Endothelial cell of umbilical vein (primary cell): ENCODE measurements at regions not wholly inside any gene's neighbourhood (a gene's known extent, or its start where the extent isn't known, plus 50 kb on each side); places are given as distances from the start of the nearest gene placed in this dataset.

Source experiments
- BruUV-seq: library from RNA; stranded (reverse); fragments of 400-500 nt; replicated peaks from 2 replicates; lab custom pipeline; 2021; lab: Mats Ljungman, UMichigan
- CTCF ChIA-PET: fragments of 300-600, 350-600 bp; sonication (Branson Sonifier 250); formaldehyde crosslinking; loops from one replicate; lab custom pipeline; 2021; ENCODE audit warnings: antibody characterized with exemption, inconsistent platforms; lab: Charles Lee
- POLR2A ChIA-PET: fragments of 300-600, 350-600 bp; sonication (Branson Sonifier 250); formaldehyde crosslinking; loops from one replicate; lab custom pipeline; 2021; ENCODE audit warnings: antibody characterized with exemption, inconsistent platforms; lab: Charles Lee
- DNase-seq: peaks from one replicate; pipeline ENCODE4 v3.0.0-alpha.2; 2011; ENCODE audit warnings: low read depth, low spot score
- FAIRE-seq: peaks from 2 replicates; lab custom pipeline; 2011; peaks lifted over from hg19 to GRCh38; lab: Jason Lieb, UNC
- H2AFZ ChIP-seq: 2 replicates; pipeline ENCODE4 v1.6.0; 2012; ENCODE audit warnings: low read depth, low read length, control low read depth, inconsistent platforms
- H3K27ac ChIP-seq: 2 replicates; pipeline ENCODE4 v1.5.1; 2011; ENCODE audit warnings: low read depth, mild to moderate bottlenecking, control low read depth, low read length, moderate library complexity; ENCODE audit not compliant: insufficient read depth
- H3K27me3 ChIP-seq, 2 experiments: 2 replicates each; pipeline versions ENCODE4 v1.6.0 to v1.6.1; 2011; ENCODE audit warnings: low read length in 2 of 2, mixed read lengths in 1 of 2; ENCODE audit not compliant: control insufficient read depth in 2 of 2, insufficient read depth in 2 of 2
- H3K36me3 ChIP-seq, 2 experiments: 2 replicates in 1 of 2; 3 replicates in 1 of 2; pipeline ENCODE4 v1.5.1; 2011; ENCODE audit warnings: low read length in 2 of 2, mild to moderate bottlenecking in 1 of 2, moderate library complexity in 1 of 2; ENCODE audit not compliant: control insufficient read depth in 2 of 2, insufficient read depth in 2 of 2; ENCODE audit errors: extremely low read depth in 1 of 2
- H3K4me1 ChIP-seq: 3 replicates; pipeline ENCODE4 v1.5.1; 2011; ENCODE audit warnings: mild to moderate bottlenecking, low read length; ENCODE audit not compliant: control insufficient read depth, insufficient read depth; ENCODE audit errors: extremely low read depth
- H3K4me2 ChIP-seq: 2 replicates; pipeline ENCODE4 v1.6.1; 2011; ENCODE audit warnings: low read length, control low read depth, mixed read lengths; ENCODE audit not compliant: insufficient read depth
- H3K4me3 ChIP-seq, 3 experiments: fragments of 200-600 bp in 1 of 3; sonication (generic), shearing (Covaris generic) in 1 of 3; replicated peaks in 1 of 3; 2 replicates each; pipeline ENCODE4 v1.5.1; 2011 to 2016; ENCODE audit warnings: control low read depth in 3 of 3, low read length in 3 of 3, mild to moderate bottlenecking in 2 of 3, inconsistent platforms in 1 of 3, low read depth in 1 of 3, moderate library complexity in 1 of 3; ENCODE audit not compliant: insufficient read depth in 1 of 3
- H3K79me2 ChIP-seq: 2 replicates; pipeline ENCODE4 v1.6.0; 2012; ENCODE audit warnings: low read length, inconsistent platforms; ENCODE audit not compliant: control insufficient read depth, insufficient read depth
- H3K9ac ChIP-seq: replicated peaks from 2 replicates; pipeline ENCODE3; 2011; ENCODE audit warnings: low read length, control low read depth; ENCODE audit not compliant: insufficient read depth; ENCODE audit errors: extremely low read depth
- H3K9me1 ChIP-seq: replicated peaks from 3 replicates; pipeline ENCODE4 v1.6.0; 2011; ENCODE audit warnings: mild to moderate bottlenecking, low read length; ENCODE audit not compliant: control insufficient read depth, insufficient read depth; ENCODE audit errors: extremely low read depth
- H3K9me3 ChIP-seq: replicated peaks from 2 replicates; pipeline ENCODE4 v1.5.1; 2012; ENCODE audit warnings: low read length, inconsistent platforms; ENCODE audit not compliant: control insufficient read depth, insufficient read depth
- H4K20me1 ChIP-seq: replicated peaks from 2 replicates; pipeline ENCODE3; 2011; ENCODE audit warnings: mild to moderate bottlenecking, low read length; ENCODE audit not compliant: control insufficient read depth, insufficient read depth; ENCODE audit errors: extremely low read depth
- EZH2 ChIP-seq: IDR thresholded peaks from 2 replicates; pipeline ENCODE4 v1.6.1; 2012; ENCODE audit warnings: borderline replicate concordance, low read depth, mild to moderate bottlenecking, moderate library complexity, low read length, inconsistent platforms; ENCODE audit not compliant: severe bottlenecking
- FOS ChIP-seq: IDR thresholded peaks from 2 replicates; pipeline ENCODE4 v1.6.1; 2011; ENCODE audit warnings: mild to moderate bottlenecking, low read length, moderate library complexity, borderline replicate concordance; ENCODE audit not compliant: insufficient read depth
- GATA2 ChIP-seq: IDR thresholded peaks from 2 replicates; pipeline ENCODE4 v1.7.0; 2011; ENCODE audit warnings: low read depth, mild to moderate bottlenecking, moderate library complexity, mixed read lengths, low read length; ENCODE audit not compliant: insufficient read length, insufficient read depth
- JUN ChIP-seq: IDR thresholded peaks from 2 replicates; pipeline ENCODE4 v1.6.1; 2011; ENCODE audit warnings: borderline replicate concordance, low read depth; ENCODE audit not compliant: insufficient read length, insufficient read depth
- MYC ChIP-seq: IDR thresholded peaks from one replicate; pipeline ENCODE4 v1.6.1; 2011; ENCODE audit warnings: mild to moderate bottlenecking, low read depth, low read length
- POLR2A ChIP-seq: IDR thresholded peaks from 2 replicates; pipeline ENCODE4 v1.6.1; 2012; ENCODE audit warnings: low read depth, mild to moderate bottlenecking, control low read depth, low read length
- POLR2AphosphoS5 ChIP-seq: IDR thresholded peaks from 2 replicates; pipeline ENCODE4 v1.6.1; 2012; ENCODE audit warnings: low read depth, mild to moderate bottlenecking, control low read depth, low read length, moderate library complexity; ENCODE audit not compliant: insufficient read depth
- dilution Hi-C: fragments of 300-500 bp; cut with MboI; formaldehyde crosslinking; loops from one replicate; pipeline ENCODE4 v1.15.0; 2019; ENCODE audit warnings: low sequenced_read_pairs; ENCODE audit not compliant: extremely low pct_ligation_motif_present
- intact Hi-C: fragments of 100-400 bp; cut with micrococcal nuclease; formaldehyde crosslinking; loops from one replicate; pipeline ENCODE4 v1.10.0; 2022
- TF ChIP-seq, protein P1 (sequence below), 2 donors: IDR thresholded peaks; 1 replicate in 1 of 2; 2 replicates in 1 of 2; pipeline ENCODE4 v1.5.1; 2011; ENCODE audit warnings: low read length in 2 of 2, mild to moderate bottlenecking in 2 of 2, moderate library complexity in 2 of 2, control low read depth in 1 of 2, inconsistent platforms in 1 of 2, low read depth in 1 of 2; ENCODE audit not compliant: insufficient read depth in 1 of 2; ENCODE audit errors: extremely low read depth in 1 of 2
- TF ChIP-seq, protein P2 (sequence below): IDR thresholded peaks from 2 replicates; pipeline ENCODE4 v1.6.1; 2011; ENCODE audit not compliant: insufficient read depth, insufficient read length

GRCh38 chr3:117671722-117672318 is 962.2 kb downstream of the TUSC7 start:
- Histone ChIP-seq H3K9me3 (no peaks in the 10 kb centered on the region), H3K27me3 (peaks cover 0 to 2% of the 10 kb centered on the region in 2 experiments), H2AFZ (no peak overlapping the region), H3K4me1 (no peaks in the 10 kb centered on the region), H3K9ac (no peak overlapping the region), H4K20me1 (no peaks in the 10 kb centered on the region), H3K79me2 (no peaks in the 10 kb centered on the region), H3K4me2 (no peak overlapping the region), H3K9me1 (no peaks in the 10 kb centered on the region), H3K27ac (no peak overlapping the region), H3K36me3 (no peaks in the 10 kb centered on the region), H3K4me3 (no peak overlapping the region)
- intact Hi-C loops: no loop called here
- CTCF ChIA-PET: interaction anchor here (1.2 kb wide), 1 partner anchor 11 kb away, joined by 4 read pairs; no protein-coding TSS in a partner anchor
- POLR2A ChIA-PET: no interaction called here
- BruUV-seq: no TSS peak
- no peak for FAIRE-seq
- no peak for DNase-seq
- dilution Hi-C loops: no loop called here
- no peak for TF ChIP-seq GATA2
- TF ChIP-seq JUN: no peak
- TF ChIP-seq, protein P1, sequence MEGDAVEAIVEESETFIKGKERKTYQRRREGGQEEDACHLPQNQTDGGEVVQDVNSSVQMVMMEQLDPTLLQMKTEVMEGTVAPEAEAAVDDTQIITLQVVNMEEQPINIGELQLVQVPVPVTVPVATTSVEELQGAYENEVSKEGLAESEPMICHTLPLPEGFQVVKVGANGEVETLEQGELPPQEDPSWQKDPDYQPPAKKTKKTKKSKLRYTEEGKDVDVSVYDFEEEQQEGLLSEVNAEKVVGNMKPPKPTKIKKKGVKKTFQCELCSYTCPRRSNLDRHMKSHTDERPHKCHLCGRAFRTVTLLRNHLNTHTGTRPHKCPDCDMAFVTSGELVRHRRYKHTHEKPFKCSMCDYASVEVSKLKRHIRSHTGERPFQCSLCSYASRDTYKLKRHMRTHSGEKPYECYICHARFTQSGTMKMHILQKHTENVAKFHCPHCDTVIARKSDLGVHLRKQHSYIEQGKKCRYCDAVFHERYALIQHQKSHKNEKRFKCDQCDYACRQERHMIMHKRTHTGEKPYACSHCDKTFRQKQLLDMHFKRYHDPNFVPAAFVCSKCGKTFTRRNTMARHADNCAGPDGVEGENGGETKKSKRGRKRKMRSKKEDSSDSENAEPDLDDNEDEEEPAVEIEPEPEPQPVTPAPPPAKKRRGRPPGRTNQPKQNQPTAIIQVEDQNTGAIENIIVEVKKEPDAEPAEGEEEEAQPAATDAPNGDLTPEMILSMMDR (IDR thresholded peaks at IDR 0.05; ENCODE audit: extremely low read depth in 1 of 2, insufficient read depth in 1 of 2, low read depth in 1 of 2, low read length in 2 of 2): no peak
- no peak for TF ChIP-seq MYC
- TF ChIP-seq EZH2: no peak
- TF ChIP-seq POLR2A: no peak
- no peak for TF ChIP-seq FOS
- no peak for TF ChIP-seq POLR2AphosphoS5
- TF ChIP-seq, protein P2, sequence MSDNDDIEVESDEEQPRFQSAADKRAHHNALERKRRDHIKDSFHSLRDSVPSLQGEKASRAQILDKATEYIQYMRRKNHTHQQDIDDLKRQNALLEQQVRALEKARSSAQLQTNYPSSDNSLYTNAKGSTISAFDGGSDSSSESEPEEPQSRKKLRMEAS: no peak
